GM23338 (cell line): ENCODE measurements at regions not wholly inside any gene's neighbourhood (a gene's known extent, or its start where the extent isn't known, plus 50 kb on each side); places are given as distances from the start of the nearest gene placed in this dataset.

Experiments
- ATAC-seq: fragments of 200-7000 bp; cut with Tn5 transposase; 3 replicates; pipeline ENCODE4 v1.9.1; 2020
- DNase-seq: peaks from one replicate; pipeline ENCODE4 v3.0.0-alpha.2; 2015; ENCODE audit warnings: low spot score
- H2AFZ ChIP-seq: fragments of 200-600 bp; sonication (generic); 2 replicates; pipeline ENCODE4 v1.8.0; 2016; ENCODE audit warnings: antibody characterized with exemption, mild to moderate bottlenecking, moderate library complexity
- H3F3A ChIP-seq: fragments of 200-600 bp; sonication (generic); replicated peaks from 2 replicates; pipeline ENCODE4 v1.8.0; 2017; ENCODE audit warnings: antibody characterized with exemption, mixed run types, low read depth
- H3K27ac ChIP-seq: fragments of 200-600 bp; sonication (generic); 2 replicates; pipeline ENCODE4 v1.6.1; 2016; ENCODE audit warnings: low read depth
- H3K27me3 ChIP-seq: fragments of 200-600 bp; sonication (generic); 2 replicates; pipeline ENCODE4 v1.8.0; 2016; ENCODE audit warnings: mild to moderate bottlenecking, mixed run types, moderate library complexity; ENCODE audit not compliant: insufficient read depth
- H3K36me3 ChIP-seq: fragments of 200-600 bp; sonication (generic); 2 replicates; pipeline ENCODE4 v1.8.0; 2016; ENCODE audit warnings: mild to moderate bottlenecking; ENCODE audit not compliant: insufficient read depth
- H3K4me1 ChIP-seq: fragments of 200-600 bp; sonication (generic); 2 replicates; pipeline ENCODE4 v1.8.0; 2016; ENCODE audit warnings: mild to moderate bottlenecking, moderate library complexity; ENCODE audit not compliant: insufficient read depth
- H3K4me2 ChIP-seq: fragments of 200-600 bp; sonication (generic); 2 replicates; pipeline ENCODE4 v1.7.1; 2017; ENCODE audit warnings: mixed run types
- H3K4me3 ChIP-seq: fragments of 200-600 bp; sonication (generic); 2 replicates; pipeline ENCODE4 v1.6.1; 2016; ENCODE audit warnings: mixed run types
- H3K79me2 ChIP-seq: fragments of 200-600 bp; sonication (generic); replicated peaks from 2 replicates; pipeline ENCODE4 v1.8.0; 2017; ENCODE audit warnings: mild to moderate bottlenecking; ENCODE audit not compliant: insufficient read depth
- H3K9me2 ChIP-seq: fragments of 200-600 bp; sonication (generic); 2 replicates; pipeline ENCODE4 v1.8.0; 2017; ENCODE audit not compliant: insufficient read depth
- H4K20me1 ChIP-seq: fragments of 200-600 bp; sonication (generic); replicated peaks from 2 replicates; pipeline ENCODE4 v1.8.0; 2017; ENCODE audit warnings: mild to moderate bottlenecking; ENCODE audit not compliant: insufficient read depth
- H3K27ac Mint-ChIP-seq: 2 replicates; pipeline ENCODE4 v1.8.0; 2020; ENCODE audit warnings: inconsistent platforms, mild to moderate bottlenecking, moderate library complexity, mixed read lengths
- H3K27me3 Mint-ChIP-seq: 3 replicates; pipeline ENCODE4 v1.8.0; 2022; ENCODE audit warnings: low read depth, mild to moderate bottlenecking, moderate library complexity, mixed read lengths, inconsistent platforms; ENCODE audit not compliant: insufficient read depth, poor library complexity
- H3K36me3 Mint-ChIP-seq: 3 replicates; pipeline ENCODE4 v1.8.0; 2021; ENCODE audit warnings: low read depth, mild to moderate bottlenecking, inconsistent platforms, moderate library complexity, mixed read lengths
- H3K4me1 Mint-ChIP-seq: 3 replicates; pipeline ENCODE4 v1.8.0; 2020; ENCODE audit warnings: mild to moderate bottlenecking, inconsistent platforms, mixed read lengths
- H3K4me3 Mint-ChIP-seq: 3 replicates; pipeline ENCODE4 v1.8.0; 2021; ENCODE audit warnings: moderate library complexity, mild to moderate bottlenecking, inconsistent platforms, mixed read lengths
- H3K9me3 Mint-ChIP-seq: 3 replicates; pipeline ENCODE4 v1.8.0; 2020; ENCODE audit warnings: moderate library complexity, mild to moderate bottlenecking, inconsistent platforms, mixed read lengths
- CREB1 ChIP-seq: fragments of 250-450 bp; sonication (Bioruptor Pico); IDR thresholded peaks from 2 replicates; pipeline ENCODE4 v1.5.0; 2020; ENCODE audit warnings: low read depth, mild to moderate bottlenecking, moderate library complexity
- CTCF ChIP-seq, 2 experiments: fragments of 200-600 bp in 1 of 2; sonication (generic) in 1 of 2; conservative IDR thresholded peaks; 2 replicates each; pipeline versions ENCODE4 v1.5.1 to v1.6.1; 2016 to 2017; ENCODE audit warnings: antibody characterized with exemption in 2 of 2, low read depth in 2 of 2, mild to moderate bottlenecking in 2 of 2, moderate library complexity in 1 of 2
- ETS1 ChIP-seq: IDR thresholded peaks from 2 replicates; pipeline ENCODE4 v1.6.1; 2016; ENCODE audit warnings: antibody characterized with exemption
- EZH2 ChIP-seq: fragments of 200-600 bp; sonication (generic); IDR thresholded peaks from one replicate; pipeline ENCODE4 v1.8.0; 2017; ENCODE audit warnings: antibody characterized with exemption, mild to moderate bottlenecking, low read depth; ENCODE audit not compliant: unreplicated experiment
- EZH2phosphoT487 ChIP-seq: fragments of 200-600 bp; sonication (generic); IDR thresholded peaks from one replicate; pipeline ENCODE4 v1.8.1; 2018; ENCODE audit warnings: antibody characterized with exemption; ENCODE audit not compliant: unreplicated experiment
- JUNB ChIP-seq: IDR thresholded peaks from one replicate; pipeline ENCODE4 v1.6.1; 2016; ENCODE audit warnings: antibody characterized with exemption; ENCODE audit not compliant: unreplicated experiment
- NANOG ChIP-seq: IDR thresholded peaks from 2 replicates; pipeline ENCODE4 v1.6.1; 2016; ENCODE audit warnings: antibody characterized with exemption, borderline replicate concordance
- STAT1 ChIP-seq: IDR thresholded peaks from one replicate; pipeline ENCODE4 v1.6.1; 2016; ENCODE audit warnings: antibody characterized with exemption; ENCODE audit not compliant: unreplicated experiment
- ZNF114 ChIP-seq: fragments of 250-450 bp; sonication (Bioruptor Pico); IDR thresholded peaks from 2 replicates; pipeline ENCODE4 v1.5.0; 2020; ENCODE audit warnings: mild to moderate bottlenecking, moderate library complexity
- ZNF331 ChIP-seq: fragments of 250-450 bp; sonication (Bioruptor Pico); IDR thresholded peaks from 2 replicates; pipeline ENCODE4 v1.5.0; 2020; ENCODE audit warnings: low read depth, mild to moderate bottlenecking, moderate library complexity
- TF ChIP-seq, protein P1 (sequence below): fragments of 250-450 bp; sonication (Bioruptor Pico); IDR thresholded peaks from 2 replicates; pipeline ENCODE4 v1.5.0; 2020; ENCODE audit warnings: mild to moderate bottlenecking, moderate library complexity
- TF ChIP-seq, protein P2 (sequence below): IDR thresholded peaks from one replicate; pipeline ENCODE4 v1.6.1; 2018; ENCODE audit warnings: antibody characterized with exemption; ENCODE audit not compliant: unreplicated experiment

DNA sequence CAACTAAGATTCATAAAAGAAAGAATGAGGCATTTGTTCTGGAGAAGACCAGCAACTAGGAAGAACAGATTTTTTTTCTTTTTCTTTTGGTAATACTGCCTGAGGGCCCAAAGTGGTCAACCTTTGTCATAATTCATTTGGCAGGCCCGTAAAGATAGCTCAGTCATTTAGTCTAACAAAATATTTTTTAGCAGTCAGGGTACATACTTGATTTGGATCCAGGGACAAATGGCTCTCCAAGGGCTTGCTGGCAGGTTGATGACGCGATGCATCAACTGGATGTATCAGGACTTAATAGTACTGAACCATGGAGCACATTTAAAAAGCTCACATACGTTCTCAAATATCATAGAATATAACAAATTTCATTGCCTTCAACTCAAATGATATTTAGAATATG, 203.4 kb upstream of the ZNF608 start:
- no peak overlapping the region for H2AFZ ChIP-seq
- no peak overlapping the region for H3K4me3 ChIP-seq
- no peaks in the 10 kb centered on the region for H3F3A ChIP-seq
- H4K20me1 ChIP-seq: no peaks in the 10 kb centered on the region
- Mint-ChIP-seq H3K9me3 (no peaks in the 10 kb centered on the region), H3K27me3 (no peaks in the 10 kb centered on the region), H3K36me3 (no peaks in the 10 kb centered on the region), H3K4me3 (no peak overlapping the region), H3K27ac (no peak overlapping the region), H3K4me1 (peaks cover 11% of the 10 kb centered on the region)
- H3K4me1 ChIP-seq: peaks cover 18% of the 10 kb centered on the region
- ATAC-seq (no peak), DNase-seq (no peak)
- 0 out of 2 replicates have a peak, but pooled peaks cover 3% of the 10 kb centered on the region for H3K9me2 ChIP-seq
- no peaks in the 10 kb centered on the region for H3K36me3 ChIP-seq
- H3K27me3 ChIP-seq: no peaks in the 10 kb centered on the region
- H3K4me2 ChIP-seq: no peak overlapping the region; the same call in 1 of the 2 replicates
- TF ChIP-seq JUNB (no peak), STAT1 (no peak), CREB1 (no peak), ETS1 (no peak), CTCF (conservative IDR thresholded peaks at IDR 0.05; ENCODE audit: low read depth in 2 of 2) (no peak), EZH2phosphoT487 (no peak), EZH2 (no peak), NANOG (no peak), ZNF331 (CRISPR knock-in tag) (no peak), ZNF114 (CRISPR knock-in tag) (no peak)
- TF ChIP-seq, protein P1, sequence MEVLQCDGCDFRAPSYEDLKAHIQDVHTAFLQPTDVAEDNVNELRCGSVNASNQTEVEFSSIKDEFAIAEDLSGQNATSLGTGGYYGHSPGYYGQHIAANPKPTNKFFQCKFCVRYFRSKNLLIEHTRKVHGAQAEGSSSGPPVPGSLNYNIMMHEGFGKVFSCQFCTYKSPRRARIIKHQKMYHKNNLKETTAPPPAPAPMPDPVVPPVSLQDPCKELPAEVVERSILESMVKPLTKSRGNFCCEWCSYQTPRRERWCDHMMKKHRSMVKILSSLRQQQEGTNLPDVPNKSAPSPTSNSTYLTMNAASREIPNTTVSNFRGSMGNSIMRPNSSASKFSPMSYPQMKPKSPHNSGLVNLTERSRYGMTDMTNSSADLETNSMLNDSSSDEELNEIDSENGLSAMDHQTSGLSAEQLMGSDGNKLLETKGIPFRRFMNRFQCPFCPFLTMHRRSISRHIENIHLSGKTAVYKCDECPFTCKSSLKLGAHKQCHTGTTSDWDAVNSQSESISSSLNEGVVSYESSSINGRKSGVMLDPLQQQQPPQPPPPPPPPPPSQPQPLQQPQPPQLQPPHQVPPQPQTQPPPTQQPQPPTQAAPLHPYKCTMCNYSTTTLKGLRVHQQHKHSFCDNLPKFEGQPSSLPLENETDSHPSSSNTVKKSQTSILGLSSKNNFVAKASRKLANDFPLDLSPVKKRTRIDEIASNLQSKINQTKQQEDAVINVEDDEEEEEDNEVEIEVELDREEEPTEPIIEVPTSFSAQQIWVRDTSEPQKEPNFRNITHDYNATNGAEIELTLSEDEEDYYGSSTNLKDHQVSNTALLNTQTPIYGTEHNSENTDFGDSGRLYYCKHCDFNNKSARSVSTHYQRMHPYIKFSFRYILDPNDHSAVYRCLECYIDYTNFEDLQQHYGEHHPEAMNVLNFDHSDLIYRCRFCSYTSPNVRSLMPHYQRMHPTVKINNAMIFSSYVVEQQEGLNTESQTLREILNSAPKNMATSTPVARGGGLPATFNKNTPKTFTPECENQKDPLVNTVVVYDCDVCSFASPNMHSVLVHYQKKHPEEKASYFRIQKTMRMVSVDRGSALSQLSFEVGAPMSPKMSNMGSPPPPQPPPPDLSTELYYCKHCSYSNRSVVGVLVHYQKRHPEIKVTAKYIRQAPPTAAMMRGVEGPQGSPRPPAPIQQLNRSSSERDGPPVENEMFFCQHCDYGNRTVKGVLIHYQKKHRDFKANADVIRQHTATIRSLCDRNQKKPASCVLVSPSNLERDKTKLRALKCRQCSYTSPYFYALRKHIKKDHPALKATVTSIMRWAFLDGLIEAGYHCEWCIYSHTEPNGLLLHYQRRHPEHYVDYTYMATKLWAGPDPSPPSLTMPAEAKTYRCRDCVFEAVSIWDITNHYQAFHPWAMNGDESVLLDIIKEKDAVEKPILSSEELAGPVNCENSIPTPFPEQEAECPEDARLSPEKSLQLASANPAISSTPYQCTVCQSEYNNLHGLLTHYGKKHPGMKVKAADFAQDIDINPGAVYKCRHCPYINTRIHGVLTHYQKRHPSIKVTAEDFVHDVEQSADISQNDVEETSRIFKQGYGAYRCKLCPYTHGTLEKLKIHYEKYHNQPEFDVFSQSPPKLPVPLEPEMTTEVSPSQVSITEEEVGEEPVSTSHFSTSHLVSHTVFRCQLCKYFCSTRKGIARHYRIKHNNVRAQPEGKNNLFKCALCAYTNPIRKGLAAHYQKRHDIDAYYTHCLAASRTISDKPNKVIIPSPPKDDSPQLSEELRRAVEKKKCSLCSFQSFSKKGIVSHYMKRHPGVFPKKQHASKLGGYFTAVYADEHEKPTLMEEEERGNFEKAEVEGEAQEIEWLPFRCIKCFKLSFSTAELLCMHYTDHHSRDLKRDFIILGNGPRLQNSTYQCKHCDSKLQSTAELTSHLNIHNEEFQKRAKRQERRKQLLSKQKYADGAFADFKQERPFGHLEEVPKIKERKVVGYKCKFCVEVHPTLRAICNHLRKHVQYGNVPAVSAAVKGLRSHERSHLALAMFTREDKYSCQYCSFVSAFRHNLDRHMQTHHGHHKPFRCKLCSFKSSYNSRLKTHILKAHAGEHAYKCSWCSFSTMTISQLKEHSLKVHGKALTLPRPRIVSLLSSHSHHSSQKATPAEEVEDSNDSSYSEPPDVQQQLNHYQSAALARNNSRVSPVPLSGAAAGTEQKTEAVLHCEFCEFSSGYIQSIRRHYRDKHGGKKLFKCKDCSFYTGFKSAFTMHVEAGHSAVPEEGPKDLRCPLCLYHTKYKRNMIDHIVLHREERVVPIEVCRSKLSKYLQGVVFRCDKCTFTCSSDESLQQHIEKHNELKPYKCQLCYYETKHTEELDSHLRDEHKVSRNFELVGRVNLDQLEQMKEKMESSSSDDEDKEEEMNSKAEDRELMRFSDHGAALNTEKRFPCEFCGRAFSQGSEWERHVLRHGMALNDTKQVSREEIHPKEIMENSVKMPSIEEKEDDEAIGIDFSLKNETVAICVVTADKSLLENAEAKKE: no peak
- TF ChIP-seq, protein P2, sequence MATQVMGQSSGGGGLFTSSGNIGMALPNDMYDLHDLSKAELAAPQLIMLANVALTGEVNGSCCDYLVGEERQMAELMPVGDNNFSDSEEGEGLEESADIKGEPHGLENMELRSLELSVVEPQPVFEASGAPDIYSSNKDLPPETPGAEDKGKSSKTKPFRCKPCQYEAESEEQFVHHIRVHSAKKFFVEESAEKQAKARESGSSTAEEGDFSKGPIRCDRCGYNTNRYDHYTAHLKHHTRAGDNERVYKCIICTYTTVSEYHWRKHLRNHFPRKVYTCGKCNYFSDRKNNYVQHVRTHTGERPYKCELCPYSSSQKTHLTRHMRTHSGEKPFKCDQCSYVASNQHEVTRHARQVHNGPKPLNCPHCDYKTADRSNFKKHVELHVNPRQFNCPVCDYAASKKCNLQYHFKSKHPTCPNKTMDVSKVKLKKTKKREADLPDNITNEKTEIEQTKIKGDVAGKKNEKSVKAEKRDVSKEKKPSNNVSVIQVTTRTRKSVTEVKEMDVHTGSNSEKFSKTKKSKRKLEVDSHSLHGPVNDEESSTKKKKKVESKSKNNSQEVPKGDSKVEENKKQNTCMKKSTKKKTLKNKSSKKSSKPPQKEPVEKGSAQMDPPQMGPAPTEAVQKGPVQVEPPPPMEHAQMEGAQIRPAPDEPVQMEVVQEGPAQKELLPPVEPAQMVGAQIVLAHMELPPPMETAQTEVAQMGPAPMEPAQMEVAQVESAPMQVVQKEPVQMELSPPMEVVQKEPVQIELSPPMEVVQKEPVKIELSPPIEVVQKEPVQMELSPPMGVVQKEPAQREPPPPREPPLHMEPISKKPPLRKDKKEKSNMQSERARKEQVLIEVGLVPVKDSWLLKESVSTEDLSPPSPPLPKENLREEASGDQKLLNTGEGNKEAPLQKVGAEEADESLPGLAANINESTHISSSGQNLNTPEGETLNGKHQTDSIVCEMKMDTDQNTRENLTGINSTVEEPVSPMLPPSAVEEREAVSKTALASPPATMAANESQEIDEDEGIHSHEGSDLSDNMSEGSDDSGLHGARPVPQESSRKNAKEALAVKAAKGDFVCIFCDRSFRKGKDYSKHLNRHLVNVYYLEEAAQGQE: no peak
- H3K27ac ChIP-seq: no peak overlapping the region
- H3K79me2 ChIP-seq: no peaks in the 10 kb centered on the region
